AG04450 (cell line): ENCODE measurements at regions not wholly inside any gene's neighbourhood (a gene's known extent, or its start where the extent isn't known, plus 50 kb on each side); places are given as distances from the start of the nearest gene placed in this dataset.

Experiments used
- CTCF ChIA-PET: fragments of 300-600, 350-600 bp; formaldehyde crosslinking; extraction: SDS; loops from one replicate; lab custom pipeline; 2022; ENCODE audit warnings: antibody characterized with exemption, inconsistent platforms; lab: Charles Lee
- POLR2A ChIA-PET: fragments of 350-600 bp; formaldehyde crosslinking; extraction: SDS; loops from one replicate; lab custom pipeline; 2021; ENCODE audit warnings: antibody characterized with exemption, inconsistent platforms; lab: Yijun Ruan, JAX
- DNase-seq: peaks from one replicate; pipeline ENCODE4 v3.0.0-alpha.2; 2011; ENCODE audit warnings: low read depth, low spot score
- H3K27ac ChIP-seq: one replicate; pipeline ENCODE4 v1.5.1; 2012; ENCODE audit warnings: low read depth, low read length, control low read depth
- H3K27me3 ChIP-seq: one replicate; pipeline ENCODE4 v1.6.0; 2012; ENCODE audit warnings: low read length; ENCODE audit not compliant: control insufficient read depth, insufficient read depth
- H3K4me3 ChIP-seq: 2 replicates; pipeline ENCODE4 v1.5.1; 2011; ENCODE audit warnings: mild to moderate bottlenecking, low read depth, low read length, control low read depth
- H3K9me3 ChIP-seq: 2 replicates; pipeline ENCODE4 v1.5.1; 2012; ENCODE audit warnings: low read length; ENCODE audit not compliant: control insufficient read depth, insufficient read depth
- CTCF ChIP-seq: IDR thresholded peaks from 2 replicates; pipeline ENCODE4 v1.5.1; 2011; ENCODE audit warnings: low read depth, low read length, control low read depth, inconsistent platforms

- POLR2A ChIA-PET, result no interaction called here
- CTCF ChIA-PET, result no interaction called here
Observed at GRCh38 chr19:28785971-28786370, 427.0 kb downstream of the UQCRFS1 start.

GRCh38 chr19:28764066-28764465 is 448.9 kb downstream of the UQCRFS1 start:
- Histone ChIP-seq H3K4me3 (no peak overlapping the region), H3K27me3 (no peaks in the 10 kb centered on the region), H3K27ac (no peak overlapping the region), H3K9me3 (no peaks in the 10 kb centered on the region)
- POLR2A ChIA-PET, result no interaction called here
- no peak for TF ChIP-seq CTCF
- no peak for DNase-seq
- CTCF ChIA-PET, result interaction anchor here (1.7 kb wide), 1 partner anchor 27 kb away, joined by 5 read pairs; no protein-coding TSS in a partner anchor

More at GRCh38 chr19:28785971-28786370, 427.0 kb downstream of the UQCRFS1 start:
- H3K4me3 ChIP-seq, result no peak overlapping the region
- DNase-seq, result no peak
- no peaks in the 10 kb centered on the region for H3K27me3 ChIP-seq
- H3K9me3 ChIP-seq, result peaks cover 4% of the 10 kb centered on the region; the same call in 1 of the 2 replicates
- no peak for TF ChIP-seq CTCF
- no peak overlapping the region for H3K27ac ChIP-seq

GRCh38 chr19:28746478-28746877 is 466.5 kb downstream of the UQCRFS1 start:
- ChIA-PET CTCF (no interaction called here), POLR2A (no interaction called here)
- no peaks in the 10 kb centered on the region for H3K27me3 ChIP-seq
- no peak overlapping the region for H3K27ac ChIP-seq
- H3K4me3 ChIP-seq, result no peak overlapping the region
- DNase-seq, result no peak
- TF ChIP-seq CTCF, result no peak
- peaks cover 6% of the 10 kb centered on the region for H3K9me3 ChIP-seq

- Histone ChIP-seq H3K9me3 (peaks cover 6% of the 10 kb centered on the region), H3K27ac (no peak overlapping the region), H3K4me3 (no peak overlapping the region), H3K27me3 (no peaks in the 10 kb centered on the region)
- POLR2A ChIA-PET, result no interaction called here
- CTCF ChIA-PET, result interaction anchor here (0.9 to 1.1 kb wide), 2 partner anchors 8 to 18 kb away, joined by 3 read pairs; no protein-coding TSS in a partner anchor
- no peak for TF ChIP-seq CTCF
- DNase-seq, result no peak
Observed at GRCh38 chr19:28744943-28745342, 468.0 kb downstream of the UQCRFS1 start.

- DNase-seq, result no peak
- no peak overlapping the region for H3K27ac ChIP-seq
- H3K27me3 ChIP-seq, result no peaks in the 10 kb centered on the region
- ChIA-PET POLR2A (no interaction called here), CTCF (interaction anchor here (0.9 kb wide), 1 partner anchor 17 kb away, joined by 3 read pairs; no protein-coding TSS in a partner anchor)
- TF ChIP-seq CTCF, result no peak
- H3K9me3 ChIP-seq, result peaks cover 6% of the 10 kb centered on the region
- H3K4me3 ChIP-seq, result no peak overlapping the region
Observed at GRCh38 chr19:28744014-28744413, 468.9 kb downstream of the UQCRFS1 start.
